H1 (cell line): ENCODE measurements at regions not wholly inside any gene's neighbourhood (a gene's known extent, or its start where the extent isn't known, plus 50 kb on each side); places are given as distances from the start of the nearest gene placed in this dataset.

Source experiments
- CTCF ChIA-PET: fragments of 300-600 bp; sonication (Branson Sonifier 250); formaldehyde crosslinking; loops from one replicate; lab custom pipeline; 2021; ENCODE audit not compliant: partially characterized antibody; lab: Charles Lee
- POLR2A ChIA-PET: fragments of 300-600 bp; sonication (Branson Sonifier 250); formaldehyde crosslinking; loops from one replicate; lab custom pipeline; 2021; ENCODE audit warnings: inconsistent platforms; ENCODE audit not compliant: partially characterized antibody; lab: Charles Lee
- DNase-seq, 2 experiments: peaks; one replicate each; pipeline versions ENCODE4 v3.0.0 to v3.0.0-alpha.2; 2010 to 2022; ENCODE audit warnings: low spot score in 2 of 2, low read depth in 1 of 2, mixed read lengths in 1 of 2
- FAIRE-seq: peaks from 2 replicates; lab custom pipeline; 2011; peaks lifted over from hg19 to GRCh38; lab: Jason Lieb, UNC
- H2AFZ ChIP-seq: 2 replicates; pipeline ENCODE4 v1.8.1; 2012; ENCODE audit warnings: low read length, inconsistent platforms
- H2AK5ac ChIP-seq: 2 replicates; pipeline ENCODE4 v1.6.1; 2013; ENCODE audit warnings: low read depth, low read length
- H2BK120ac ChIP-seq: replicated peaks from 2 replicates; pipeline ENCODE3; 2013; ENCODE audit warnings: low read depth, low read length, inconsistent platforms
- H2BK12ac ChIP-seq: 2 replicates; pipeline ENCODE4 v1.6.1; 2013; ENCODE audit warnings: low read depth, low read length
- H2BK15ac ChIP-seq: 2 replicates; pipeline ENCODE4 v1.6.1; 2013; ENCODE audit warnings: low read length
- H2BK20ac ChIP-seq: 2 replicates; pipeline ENCODE4 v1.6.1; 2013; ENCODE audit warnings: low read length
- H2BK5ac ChIP-seq: 2 replicates; pipeline ENCODE4 v1.6.1; 2013; ENCODE audit warnings: low read depth, low read length
- H3K14ac ChIP-seq: 2 replicates; pipeline ENCODE4 v1.6.1; 2013; ENCODE audit warnings: inconsistent platforms; ENCODE audit not compliant: insufficient read length
- H3K18ac ChIP-seq: 2 replicates; pipeline ENCODE4 v1.6.1; 2013; ENCODE audit warnings: low read length; ENCODE audit errors: extremely low read depth
- H3K23ac ChIP-seq: 2 replicates; pipeline ENCODE4 v1.6.1; 2013; ENCODE audit warnings: inconsistent platforms; ENCODE audit not compliant: insufficient read length
- H3K23me2 ChIP-seq: 2 replicates; pipeline ENCODE4 v1.6.1; 2013; ENCODE audit warnings: low read depth, low read length
- H3K27ac ChIP-seq: 2 replicates; pipeline ENCODE4 v1.6.1; 2011; ENCODE audit warnings: low read depth, low read length, inconsistent platforms
- H3K27me3 ChIP-seq, 4 experiments: replicated peaks in 1 of 4; 1 replicate in 1 of 4; 2 replicates in 3 of 4; pipeline versions ENCODE4 v1.6.1 to v1.8.1; 2011 to 2013; ENCODE audit warnings: low read length in 3 of 4, mild to moderate bottlenecking in 3 of 4, inconsistent platforms in 2 of 4, mixed read lengths in 2 of 4, moderate library complexity in 1 of 4; ENCODE audit not compliant: control insufficient read depth in 3 of 4, insufficient read depth in 3 of 4; ENCODE audit errors: extremely low read depth in 1 of 4
- H3K36me3 ChIP-seq, 4 experiments: 2 replicates each; pipeline versions ENCODE4 v1.6.1 to v1.8.1; 2011 to 2013; ENCODE audit warnings: mild to moderate bottlenecking in 4 of 4, low read length in 3 of 4, moderate library complexity in 2 of 4, control low read depth in 1 of 4, inconsistent platforms in 1 of 4; ENCODE audit not compliant: insufficient read depth in 4 of 4, control insufficient read depth in 2 of 4
- H3K4ac ChIP-seq: replicated peaks from 2 replicates; pipeline ENCODE3; 2013; ENCODE audit warnings: low read length, low read depth, mixed read lengths, inconsistent platforms; ENCODE audit not compliant: insufficient read length
- H3K4me1 ChIP-seq, 4 experiments: replicated peaks in 1 of 4; 1 replicate in 1 of 4; 2 replicates in 3 of 4; pipeline versions ENCODE4 v1.6.1 to v1.8.1; 2011 to 2013; ENCODE audit warnings: low read length in 3 of 4, inconsistent platforms in 2 of 4, mixed read lengths in 1 of 4; ENCODE audit not compliant: insufficient read depth in 4 of 4, control insufficient read depth in 3 of 4
- H3K4me2 ChIP-seq, 2 experiments: 2 replicates each; pipeline versions ENCODE4 v1.6.1 to v1.8.1; 2011 to 2013; ENCODE audit warnings: low read depth in 2 of 2, low read length in 2 of 2, control low read depth in 1 of 2, inconsistent platforms in 1 of 2, mild to moderate bottlenecking in 1 of 2; ENCODE audit not compliant: insufficient read depth in 1 of 2
- H3K4me3 ChIP-seq, 4 experiments: fragments of 200-600, 300-600 bp in 1 of 4; sonication (generic), shearing (Covaris generic), sonication (Bioruptor Twin) in 1 of 4; 2 replicates each; pipeline versions ENCODE4 v1.5.1 to v1.8.1; 2011 to 2016; ENCODE audit warnings: low read length in 4 of 4, low read depth in 3 of 4, control low read depth in 2 of 4, inconsistent platforms in 2 of 4, mild to moderate bottlenecking in 2 of 4, mixed read lengths in 1 of 4, moderate library complexity in 1 of 4; ENCODE audit not compliant: insufficient read depth in 2 of 4; ENCODE audit errors: extremely low read depth in 1 of 4
- H3K56ac ChIP-seq: replicated peaks from 2 replicates; pipeline ENCODE3; 2013; ENCODE audit warnings: low read depth, mild to moderate bottlenecking, mixed read lengths, low read length, inconsistent platforms; ENCODE audit not compliant: insufficient read length
- H3K79me1 ChIP-seq: 2 replicates; pipeline ENCODE4 v1.6.1; 2013; ENCODE audit warnings: low read depth, low read length, control low read depth
- H3K79me2 ChIP-seq, 2 experiments: 2 replicates each; pipeline versions ENCODE4 v1.6.1 to v1.8.1; 2012 to 2013; ENCODE audit warnings: low read length in 2 of 2, mild to moderate bottlenecking in 2 of 2, inconsistent platforms in 1 of 2; ENCODE audit not compliant: insufficient read depth in 2 of 2, control insufficient read depth in 1 of 2
- H3K9ac ChIP-seq, 4 experiments: replicated peaks in 1 of 4; 1 replicate in 1 of 4; 2 replicates in 3 of 4; pipeline versions ENCODE4 v1.6.1 to v1.8.1; 2011 to 2013; ENCODE audit warnings: low read depth in 3 of 4, low read length in 3 of 4, control low read depth in 2 of 4, mild to moderate bottlenecking in 2 of 4, moderate library complexity in 2 of 4, inconsistent platforms in 1 of 4; ENCODE audit errors: extremely low read depth in 1 of 4
- H3K9me3 ChIP-seq, 2 experiments: 2 replicates each; pipeline versions ENCODE4 v1.6.1 to v1.8.1; 2012 to 2013; ENCODE audit warnings: mild to moderate bottlenecking in 2 of 2, moderate library complexity in 2 of 2, control low read depth in 1 of 2, inconsistent platforms in 1 of 2, low read depth in 1 of 2, low read length in 1 of 2, mixed read lengths in 1 of 2; ENCODE audit not compliant: insufficient read depth in 2 of 2
- H4K20me1 ChIP-seq, 2 experiments: replicated peaks in 1 of 2; 2 replicates each; pipeline versions ENCODE3 to v1.8.1; 2011 to 2013; ENCODE audit warnings: inconsistent platforms in 2 of 2, low read length in 2 of 2, mild to moderate bottlenecking in 1 of 2; ENCODE audit not compliant: insufficient read depth in 2 of 2, control insufficient read depth in 1 of 2
- H4K5ac ChIP-seq: 2 replicates; pipeline ENCODE4 v1.6.1; 2013; ENCODE audit warnings: low read length, low read depth, mixed read lengths, inconsistent platforms; ENCODE audit not compliant: insufficient read length
- H4K8ac ChIP-seq: 2 replicates; pipeline ENCODE4 v1.8.0; 2013; ENCODE audit warnings: mild to moderate bottlenecking, moderate library complexity, low read length, inconsistent platforms; ENCODE audit not compliant: insufficient read depth; ENCODE audit errors: extremely low read depth
- H4K91ac ChIP-seq: replicated peaks from 2 replicates; pipeline ENCODE3; 2013; ENCODE audit warnings: low read length, mixed read lengths, inconsistent platforms; ENCODE audit not compliant: insufficient read length
- PHF8 ChIP-seq: fragments of 200-600 bp; sonication (generic); conservative IDR thresholded peaks from 2 replicates; pipeline ENCODE4 v1.7.1; 2012; ENCODE audit warnings: low read depth, mild to moderate bottlenecking, inconsistent platforms, low read length, moderate library complexity
- WGBS, 2 experiments: shearing (Covaris generic) in 1 of 2; methylation state at CpG; one replicate each; pipeline versions ENCODE4 v1.1.6 to v1.1.7; 2013 to 2015; ENCODE audit warnings: low lambda C conversion rate in 2 of 2, mixed read lengths in 2 of 2, inconsistent platforms in 1 of 2, low coverage in 1 of 2, missing lambda C conversion rate in 1 of 2; ENCODE audit not compliant: insufficient replicate concordance in 2 of 2, insufficient coverage in 1 of 2, insufficient read length in 1 of 2; ENCODE audit errors: extremely low coverage in 1 of 2, missing lambda C conversion rate in 1 of 2; 5-methylcytosine and 5-hydroxymethylcytosine counted together

DNA sequence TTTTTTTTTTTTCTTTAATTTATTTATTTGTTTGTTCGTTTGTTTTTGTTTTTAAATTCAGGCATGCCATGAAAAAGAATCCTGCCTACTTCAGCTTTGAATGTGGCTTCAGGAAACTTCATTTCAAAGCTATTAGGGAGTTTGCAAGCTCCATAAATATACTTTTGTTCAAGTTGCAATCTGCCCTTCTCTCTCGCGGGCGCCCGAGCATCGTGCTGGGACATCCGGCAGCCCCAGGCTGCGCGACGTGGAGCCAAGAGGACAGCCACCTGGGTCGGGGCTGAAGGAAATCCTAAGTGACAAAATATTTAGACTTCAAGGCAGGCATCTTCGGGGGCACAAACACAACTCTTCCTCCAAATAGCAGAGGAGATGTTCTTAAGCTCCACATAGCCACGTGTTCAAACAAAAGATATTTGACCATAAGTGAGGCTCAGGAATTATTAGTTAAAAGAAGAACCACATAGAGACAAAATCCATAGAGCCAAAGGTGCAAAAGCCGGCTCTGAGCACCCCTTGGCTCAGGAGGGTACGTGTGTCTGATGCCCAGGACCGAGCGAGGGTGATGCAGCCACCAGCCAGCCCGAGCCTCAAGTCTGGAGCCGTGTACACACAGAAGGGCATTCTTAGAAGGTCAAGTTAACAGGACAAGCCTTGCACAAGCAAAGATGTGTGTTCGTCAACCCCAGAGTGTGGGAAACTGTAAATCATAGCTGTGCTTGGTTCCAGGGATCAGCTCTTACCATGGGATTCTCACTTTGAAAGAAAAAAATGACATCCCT lies 256.5 kb upstream of the SALL3 start:
- Histone ChIP-seq H4K8ac (no peak overlapping the region), H2BK12ac (peak overlapping the region; percentile 88), H3K4me3 (no peak overlapping the region), H3K56ac (no peak overlapping the region), H4K91ac (peak overlapping the region; percentile 78), H4K5ac (peak overlapping the region; percentile 35), H3K27ac (no peak overlapping the region), H3K36me3 (no peaks in the 10 kb centered on the region), H3K9ac (no peak overlapping the region), H4K20me1 (no peaks in the 10 kb centered on the region), H2AFZ (no peak overlapping the region), H3K79me1 (no peaks in the 10 kb centered on the region), H3K9me3 (no peaks in the 10 kb centered on the region), H3K4me2 (peak overlapping the region in 1 of 2 experiments; percentile 65; a peak in 1 of 4 replicates), H2BK5ac (peak overlapping the region; percentile 93; the same call in 1 of the 2 replicates), H2AK5ac (peak overlapping the region; percentile 26; the same call in 1 of the 2 replicates), H3K27me3 (peaks cover 0 to 8% (median 0%) of the 10 kb centered on the region in 4 experiments; a peak in 2 of 7 replicates), H3K14ac (no peak overlapping the region), H3K23ac (no peak overlapping the region), H2BK20ac (peak overlapping the region; percentile 96; the same call in 1 of the 2 replicates), H2BK120ac (peak overlapping the region; percentile 44), H3K79me2 (no peaks in the 10 kb centered on the region), H2BK15ac (0 out of 2 replicates have a peak overlapping the region, but pooled peaks have one; percentile 61), H3K4ac (peak overlapping the region; percentile 0), H3K18ac (peak overlapping the region; percentile 36), H3K23me2 (no peaks in the 10 kb centered on the region), H3K4me1 (peaks cover 7 to 31% (median 15%) of the 10 kb centered on the region in 4 experiments)
- POLR2A ChIA-PET: no interaction called here
- DNase-seq (no peak), FAIRE-seq (no peak)
- WGBS, 2 experiments: 77% methylated on average over 20 of the region's 20 CpGs; no CpG with 5 or more reads in 1 of the 2 experiments
- CTCF ChIA-PET: interaction anchor here (0.6 to 0.7 kb wide), 2 partner anchors 14 to 347 kb away, joined by 3 to 4 read pairs; no protein-coding TSS in a partner anchor
- no peak for TF ChIP-seq PHF8
